ENCODE measurements at regions not wholly inside any gene's neighbourhood (a gene's known extent, or its start where the extent isn't known, plus 50 kb on each side); places are given as distances from the start of the nearest gene placed in this dataset.
A peak's percentile ranks its signal among the peaks of the same experiment; 100 is the strongest.

DNA sequence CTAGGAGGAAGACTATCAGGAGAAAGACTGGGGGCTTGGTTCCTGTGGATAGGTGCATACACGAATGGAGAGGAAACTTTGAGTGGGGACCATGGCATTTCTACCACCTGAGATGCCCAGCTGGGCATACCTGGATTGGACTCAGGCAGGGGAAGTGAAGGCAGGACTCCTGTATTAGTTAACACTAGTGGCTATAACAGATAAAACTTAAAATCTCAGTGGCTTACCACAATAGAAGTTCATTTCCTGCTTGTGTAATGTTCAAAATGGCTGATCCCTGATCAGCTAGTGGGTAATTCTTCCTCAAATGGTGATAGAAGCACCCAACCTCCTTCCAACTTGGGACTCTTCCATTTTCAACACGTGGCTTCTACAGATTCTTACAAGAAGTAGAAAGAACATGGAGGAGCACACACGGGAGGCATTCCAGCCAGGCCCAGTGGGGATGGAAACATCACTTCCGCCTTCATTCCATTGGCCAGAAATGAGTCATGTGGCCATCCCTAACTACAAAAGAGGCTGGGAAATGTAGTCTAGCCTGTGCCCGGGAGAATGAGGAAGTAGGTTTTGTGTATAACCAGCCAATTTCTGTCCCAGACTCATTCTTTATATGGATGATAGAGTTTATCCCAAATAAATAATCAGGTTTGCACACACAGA lies 112.1 kb downstream of the UTP18 start (continued):
- no peak for TF ChIP-seq NR2F1 (conservative IDR thresholded peaks at IDR 0.05)
- TF ChIP-seq, protein P1, sequence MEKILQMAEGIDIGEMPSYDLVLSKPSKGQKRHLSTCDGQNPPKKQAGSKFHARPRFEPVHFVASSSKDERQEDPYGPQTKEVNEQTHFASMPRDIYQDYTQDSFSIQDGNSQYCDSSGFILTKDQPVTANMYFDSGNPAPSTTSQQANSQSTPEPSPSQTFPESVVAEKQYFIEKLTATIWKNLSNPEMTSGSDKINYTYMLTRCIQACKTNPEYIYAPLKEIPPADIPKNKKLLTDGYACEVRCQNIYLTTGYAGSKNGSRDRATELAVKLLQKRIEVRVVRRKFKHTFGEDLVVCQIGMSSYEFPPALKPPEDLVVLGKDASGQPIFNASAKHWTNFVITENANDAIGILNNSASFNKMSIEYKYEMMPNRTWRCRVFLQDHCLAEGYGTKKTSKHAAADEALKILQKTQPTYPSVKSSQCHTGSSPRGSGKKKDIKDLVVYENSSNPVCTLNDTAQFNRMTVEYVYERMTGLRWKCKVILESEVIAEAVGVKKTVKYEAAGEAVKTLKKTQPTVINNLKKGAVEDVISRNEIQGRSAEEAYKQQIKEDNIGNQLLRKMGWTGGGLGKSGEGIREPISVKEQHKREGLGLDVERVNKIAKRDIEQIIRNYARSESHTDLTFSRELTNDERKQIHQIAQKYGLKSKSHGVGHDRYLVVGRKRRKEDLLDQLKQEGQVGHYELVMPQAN (conservative IDR thresholded peaks at IDR 0.05), result no peak
- TF ChIP-seq, protein P2, sequence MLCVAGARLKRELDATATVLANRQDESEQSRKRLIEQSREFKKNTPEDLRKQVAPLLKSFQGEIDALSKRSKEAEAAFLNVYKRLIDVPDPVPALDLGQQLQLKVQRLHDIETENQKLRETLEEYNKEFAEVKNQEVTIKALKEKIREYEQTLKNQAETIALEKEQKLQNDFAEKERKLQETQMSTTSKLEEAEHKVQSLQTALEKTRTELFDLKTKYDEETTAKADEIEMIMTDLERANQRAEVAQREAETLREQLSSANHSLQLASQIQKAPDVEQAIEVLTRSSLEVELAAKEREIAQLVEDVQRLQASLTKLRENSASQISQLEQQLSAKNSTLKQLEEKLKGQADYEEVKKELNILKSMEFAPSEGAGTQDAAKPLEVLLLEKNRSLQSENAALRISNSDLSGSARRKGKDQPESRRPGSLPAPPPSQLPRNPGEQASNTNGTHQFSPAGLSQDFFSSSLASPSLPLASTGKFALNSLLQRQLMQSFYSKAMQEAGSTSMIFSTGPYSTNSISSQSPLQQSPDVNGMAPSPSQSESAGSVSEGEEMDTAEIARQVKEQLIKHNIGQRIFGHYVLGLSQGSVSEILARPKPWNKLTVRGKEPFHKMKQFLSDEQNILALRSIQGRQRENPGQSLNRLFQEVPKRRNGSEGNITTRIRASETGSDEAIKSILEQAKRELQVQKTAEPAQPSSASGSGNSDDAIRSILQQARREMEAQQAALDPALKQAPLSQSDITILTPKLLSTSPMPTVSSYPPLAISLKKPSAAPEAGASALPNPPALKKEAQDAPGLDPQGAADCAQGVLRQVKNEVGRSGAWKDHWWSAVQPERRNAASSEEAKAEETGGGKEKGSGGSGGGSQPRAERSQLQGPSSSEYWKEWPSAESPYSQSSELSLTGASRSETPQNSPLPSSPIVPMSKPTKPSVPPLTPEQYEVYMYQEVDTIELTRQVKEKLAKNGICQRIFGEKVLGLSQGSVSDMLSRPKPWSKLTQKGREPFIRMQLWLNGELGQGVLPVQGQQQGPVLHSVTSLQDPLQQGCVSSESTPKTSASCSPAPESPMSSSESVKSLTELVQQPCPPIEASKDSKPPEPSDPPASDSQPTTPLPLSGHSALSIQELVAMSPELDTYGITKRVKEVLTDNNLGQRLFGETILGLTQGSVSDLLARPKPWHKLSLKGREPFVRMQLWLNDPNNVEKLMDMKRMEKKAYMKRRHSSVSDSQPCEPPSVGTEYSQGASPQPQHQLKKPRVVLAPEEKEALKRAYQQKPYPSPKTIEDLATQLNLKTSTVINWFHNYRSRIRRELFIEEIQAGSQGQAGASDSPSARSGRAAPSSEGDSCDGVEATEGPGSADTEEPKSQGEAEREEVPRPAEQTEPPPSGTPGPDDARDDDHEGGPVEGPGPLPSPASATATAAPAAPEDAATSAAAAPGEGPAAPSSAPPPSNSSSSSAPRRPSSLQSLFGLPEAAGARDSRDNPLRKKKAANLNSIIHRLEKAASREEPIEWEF (IDR thresholded peaks at IDR 0.05; ENCODE audit: insufficient replicate concordance, low read depth, low read length), result no peak
- TF ChIP-seq MEF2A (IDR thresholded peaks at IDR 0.05; ENCODE audit: insufficient read depth, low read depth, low read length), result no peak
- no peak for TF ChIP-seq NR2C1 (IDR thresholded peaks at IDR 0.05)
- no peak for TF ChIP-seq TBL1XR1 (IDR thresholded peaks at IDR 0.05; ENCODE audit: low read depth, low read length)
- TF ChIP-seq CREB1 (IDR thresholded peaks at IDR 0.05; ENCODE audit: low read depth), result peak; percentile 61
- TF ChIP-seq PML (IDR thresholded peaks at IDR 0.05; ENCODE audit: low read length), result no peak
- TF ChIP-seq RELA (IDR thresholded peaks at IDR 0.05; ENCODE audit: borderline replicate concordance, partially characterized antibody), result no peak
- no peak for TF ChIP-seq NFIC (IDR thresholded peaks at IDR 0.05; ENCODE audit: low read depth, low read length)
- no peak for TF ChIP-seq GATAD2B (conservative IDR thresholded peaks at IDR 0.05; ENCODE audit: low read depth)
- TF ChIP-seq STAT1 (conservative IDR thresholded peaks at IDR 0.05), result no peak
- no peak for TF ChIP-seq HSF1 (IDR thresholded peaks at IDR 0.05; ENCODE audit: low read depth, low read length)
- no peak for TF ChIP-seq FOXK2 (IDR thresholded peaks at IDR 0.05)
- no peak for TF ChIP-seq HDGF (IDR thresholded peaks at IDR 0.05)
- no peak for TF ChIP-seq E2F4 (IDR thresholded peaks at IDR 0.05; ENCODE audit: low read depth, low read length)
- no peak for TF ChIP-seq NFXL1 (IDR thresholded peaks at IDR 0.05; ENCODE audit: borderline replicate concordance)
- TF ChIP-seq CEBPZ (IDR thresholded peaks at IDR 0.05; ENCODE audit: low read depth, low read length), result no peak

All from GM12878 (cell line).